ENCODE measurements at regions not wholly inside any gene's neighbourhood (a gene's known extent, or its start where the extent isn't known, plus 50 kb on each side); places are given as distances from the start of the nearest gene placed in this dataset.
A peak's percentile ranks its signal among the peaks of the same experiment; 100 is the strongest.

- H3K27ac ChIP-seq, result no peak overlapping the region
- CTCF ChIA-PET, result no interaction called here
- DNase-seq (ENCODE audit: low spot score), result no peak
- POLR2A ChIA-PET (ENCODE audit: low non-redundant PET), result no interaction called here
- TF ChIP-seq, protein P1, sequence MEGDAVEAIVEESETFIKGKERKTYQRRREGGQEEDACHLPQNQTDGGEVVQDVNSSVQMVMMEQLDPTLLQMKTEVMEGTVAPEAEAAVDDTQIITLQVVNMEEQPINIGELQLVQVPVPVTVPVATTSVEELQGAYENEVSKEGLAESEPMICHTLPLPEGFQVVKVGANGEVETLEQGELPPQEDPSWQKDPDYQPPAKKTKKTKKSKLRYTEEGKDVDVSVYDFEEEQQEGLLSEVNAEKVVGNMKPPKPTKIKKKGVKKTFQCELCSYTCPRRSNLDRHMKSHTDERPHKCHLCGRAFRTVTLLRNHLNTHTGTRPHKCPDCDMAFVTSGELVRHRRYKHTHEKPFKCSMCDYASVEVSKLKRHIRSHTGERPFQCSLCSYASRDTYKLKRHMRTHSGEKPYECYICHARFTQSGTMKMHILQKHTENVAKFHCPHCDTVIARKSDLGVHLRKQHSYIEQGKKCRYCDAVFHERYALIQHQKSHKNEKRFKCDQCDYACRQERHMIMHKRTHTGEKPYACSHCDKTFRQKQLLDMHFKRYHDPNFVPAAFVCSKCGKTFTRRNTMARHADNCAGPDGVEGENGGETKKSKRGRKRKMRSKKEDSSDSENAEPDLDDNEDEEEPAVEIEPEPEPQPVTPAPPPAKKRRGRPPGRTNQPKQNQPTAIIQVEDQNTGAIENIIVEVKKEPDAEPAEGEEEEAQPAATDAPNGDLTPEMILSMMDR (conservative IDR thresholded peaks at IDR 0.05; ENCODE audit: low read depth), result no peak
These were observed 66.3 kb upstream of the COL5A1 start for GRCh38 chr9:134575103-134575900.

GRCh38 chr9:134575901-134576176, 65.8 kb upstream of the COL5A1 start:
- no peak for DNase-seq (ENCODE audit: low spot score)
- ChIA-PET POLR2A (ENCODE audit: low non-redundant PET) (no interaction called here), CTCF (no interaction called here)
- H3K27ac ChIP-seq, result no peak overlapping the region
- TF ChIP-seq, protein P1 (conservative IDR thresholded peaks at IDR 0.05; ENCODE audit: low read depth), result no peak

GRCh38 chr9:134585021-134585561, 56.5 kb upstream of the COL5A1 start:
- CTCF ChIA-PET, result interaction anchor here (0.6 to 1.2 kb wide), 2 partner anchors 28 to 56 kb away, joined by 3 to 4 read pairs; no protein-coding TSS in a partner anchor
- POLR2A ChIA-PET (ENCODE audit: low non-redundant PET), result no interaction called here
- H3K27ac ChIP-seq, result no peak overlapping the region
- DNase-seq (ENCODE audit: low spot score), result no peak
- TF ChIP-seq, protein P1 (conservative IDR thresholded peaks at IDR 0.05; ENCODE audit: low read depth), result no peak

GRCh38 chr9:134585746-134586706, 55.6 kb upstream of the COL5A1 start:
- ChIA-PET CTCF (interaction anchor here (0.6 to 1.2 kb wide), 5 partner anchors 16 to 196 kb away, joined by 3 to 4 read pairs (median 3); no protein-coding TSS in a partner anchor), POLR2A (ENCODE audit: low non-redundant PET) (no interaction called here)
- TF ChIP-seq, protein P1 (conservative IDR thresholded peaks at IDR 0.05; ENCODE audit: low read depth), result no peak
- DNase-seq (ENCODE audit: low spot score), result peak; percentile 82
- no peak overlapping the region for H3K27ac ChIP-seq

DNA sequence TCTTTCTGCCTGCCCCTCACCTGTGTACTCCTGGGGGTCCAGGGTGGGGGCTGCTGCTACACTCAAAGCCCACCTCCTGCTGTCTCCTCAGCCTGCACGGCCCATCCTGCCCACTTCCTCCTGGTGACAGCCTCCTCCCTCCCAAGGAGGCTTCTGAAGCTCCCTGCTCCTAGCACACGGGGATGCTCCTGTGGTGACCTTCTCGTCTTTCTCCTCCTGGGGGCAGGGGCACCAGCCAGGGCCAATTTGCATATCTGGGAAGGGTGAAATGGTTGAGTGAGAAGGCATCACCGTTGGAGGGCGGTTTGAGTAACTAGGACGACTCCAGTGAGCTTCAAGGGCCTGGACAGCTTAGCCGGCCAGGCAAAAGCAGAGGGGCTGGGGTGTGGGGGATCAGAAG, 51.9 kb upstream of the COL5A1 start:
- H3K27ac ChIP-seq, result no peak overlapping the region
- CTCF ChIA-PET, result no interaction called here
- TF ChIP-seq, protein P1 (conservative IDR thresholded peaks at IDR 0.05; ENCODE audit: low read depth), result no peak
- no peak for DNase-seq (ENCODE audit: low spot score)
- POLR2A ChIA-PET (ENCODE audit: low non-redundant PET), result no interaction called here

GRCh38 chr9:134590240-134591081, 51.1 kb upstream of the COL5A1 start:
- no peak overlapping the region for H3K27ac ChIP-seq
- TF ChIP-seq, protein P1 (conservative IDR thresholded peaks at IDR 0.05; ENCODE audit: low read depth), result no peak
- no peak for DNase-seq (ENCODE audit: low spot score)
- CTCF ChIA-PET, result no interaction called here
- POLR2A ChIA-PET (ENCODE audit: low non-redundant PET), result no interaction called here
